ENCODE measurements at regions not wholly inside any gene's neighbourhood (a gene's known extent, or its start where the extent isn't known, plus 50 kb on each side); places are given as distances from the start of the nearest gene placed in this dataset.

GRCh38 chr18:43484710-43485109, 207.4 kb upstream of the SYT4 start (continued):
- TF ChIP-seq ARID4B (CRISPR knock-in tag; IDR thresholded peaks at IDR 0.05; ENCODE audit: borderline replicate concordance) (no peak), AR (CRISPR knock-in tag; IDR thresholded peaks at IDR 0.05) (no peak), MXD4 (CRISPR knock-in tag; IDR thresholded peaks at IDR 0.05; ENCODE audit: borderline replicate concordance) (no peak), E2F1 (CRISPR knock-in tag; IDR thresholded peaks at IDR 0.05) (no peak), TCF7 (CRISPR knock-in tag; IDR thresholded peaks at IDR 0.05; ENCODE audit: low read depth) (no peak), CREB1 (CRISPR knock-in tag; IDR thresholded peaks at IDR 0.05) (no peak)

GRCh38 chr18:43485545-43485963, 208.3 kb upstream of the SYT4 start:
- ATAC-seq (no peak), DNase-seq (ENCODE audit: low spot score) (no peak)
- no peak overlapping the region for H3K27ac Mint-ChIP-seq
- CTCF ChIA-PET: interaction anchor here (0.8 kb wide), 1 partner anchor 49 kb away, joined by 3 read pairs; no protein-coding TSS in a partner anchor
- H3K9me3 Mint-ChIP-seq: peaks cover 42% of the 10 kb centered on the region
- POLR2A ChIA-PET: no interaction called here
- no peak overlapping the region for H3K4me3 Mint-ChIP-seq
- no peaks in the 10 kb centered on the region for H3K27me3 Mint-ChIP-seq (ENCODE audit: low read depth)
- peaks cover 23% of the 10 kb centered on the region for H3K36me3 Mint-ChIP-seq
- TF ChIP-seq STAT6 (CRISPR knock-in tag; conservative IDR thresholded peaks at IDR 0.05; ENCODE audit: low read depth) (no peak), NFYB (CRISPR knock-in tag; conservative IDR thresholded peaks at IDR 0.05; ENCODE audit: low read depth) (no peak), CDX4 (CRISPR knock-in tag; IDR thresholded peaks at IDR 0.05; ENCODE audit: borderline replicate concordance) (no peak), ZMAT4 (CRISPR knock-in tag; IDR thresholded peaks at IDR 0.05) (no peak), GRHL2 (CRISPR knock-in tag; IDR thresholded peaks at IDR 0.05; ENCODE audit: insufficient replicate concordance, severe bottlenecking) (no peak), ETV6 (CRISPR knock-in tag; IDR thresholded peaks at IDR 0.05) (no peak), ZNF138 (CRISPR knock-in tag; conservative IDR thresholded peaks at IDR 0.05) (no peak), MLX (CRISPR knock-in tag; IDR thresholded peaks at IDR 0.05) (no peak), MAX (CRISPR knock-in tag; IDR thresholded peaks at IDR 0.05) (no peak), PRRX2 (CRISPR knock-in tag; IDR thresholded peaks at IDR 0.05) (no peak), OVOL2 (CRISPR knock-in tag; IDR thresholded peaks at IDR 0.05; ENCODE audit: borderline replicate concordance) (no peak)
- no peaks in the 10 kb centered on the region for H3K4me1 Mint-ChIP-seq
